ENCODE measurements at regions not wholly inside any gene's neighbourhood (a gene's known extent, or its start where the extent isn't known, plus 50 kb on each side); places are given as distances from the start of the nearest gene placed in this dataset.
A peak's percentile ranks its signal among the peaks of the same experiment; 100 is the strongest.

- Histone ChIP-seq H2BK15ac (ENCODE audit: low read length) (no peak overlapping the region), H2AK5ac (ENCODE audit: low read depth, low read length) (no peak overlapping the region), H3K4me3 (ENCODE audit: low read length in 2 of 2) (no peak overlapping the region), H3K36me3 (replicated peaks in 1 of 2; ENCODE audit: control insufficient read depth in 2 of 2, insufficient read depth in 2 of 2, low read length in 2 of 2) (no peaks in the 10 kb centered on the region), H3K14ac (ENCODE audit: low read length) (no peak overlapping the region), H3K9me3 (replicated peaks in 1 of 2; ENCODE audit: control insufficient read depth in 2 of 2, insufficient read depth in 1 of 2, low read depth in 1 of 2, low read length in 2 of 2) (peaks cover 0 to 2% of the 10 kb centered on the region in 2 donors), H3K9ac (ENCODE audit: low read depth, low read length, poor library complexity) (no peak overlapping the region), H2BK12ac (ENCODE audit: low read length) (no peak overlapping the region), H3K27me3 (ENCODE audit: control insufficient read depth in 3 of 3, insufficient read depth in 3 of 3, low read depth in 1 of 3, low read length in 3 of 3) (no peaks in the 10 kb centered on the region), H3K79me1 (ENCODE audit: low read depth, low read length) (no peaks in the 10 kb centered on the region), H3K4me1 (ENCODE audit: control insufficient read depth in 2 of 2, insufficient read depth in 1 of 2, low read depth in 1 of 2, low read length in 2 of 2) (no peaks in the 10 kb centered on the region), H3K4me2 (ENCODE audit: insufficient read depth, low read length, poor library complexity, severe bottlenecking) (no peak overlapping the region), H3K18ac (ENCODE audit: low read length) (no peak overlapping the region), H2AFZ (ENCODE audit: low read length) (no peak overlapping the region), H4K8ac (ENCODE audit: low read depth, low read length) (no peak overlapping the region), H2BK5ac (ENCODE audit: low read length) (no peak overlapping the region), H2BK120ac (ENCODE audit: low read depth, low read length) (no peak overlapping the region), H4K91ac (ENCODE audit: low read depth, low read length, poor library complexity) (no peak overlapping the region), H3K23ac (ENCODE audit: low read depth, low read length, poor library complexity) (no peak overlapping the region), H3K27ac (replicated peaks; ENCODE audit: low read length) (no peak overlapping the region), H3K4ac (ENCODE audit: low read length) (no peak overlapping the region)
- DNase-seq (ENCODE audit: low spot score), result no peak
- no CpG with 5 or more reads among the region's 2 CpGs for WGBS, 2 donors (ENCODE audit: extremely low coverage in 2 of 2, insufficient read length in 2 of 2, insufficient replicate concordance in 1 of 2)
Measured at GRCh38 chr16:62648256-62648655, 612.0 kb upstream of the CDH8 start.

GRCh38 chr16:62644030-62644812 lies 608.0 kb upstream of the CDH8 start:
- H3K27me3 ChIP-seq (ENCODE audit: control insufficient read depth in 3 of 3, insufficient read depth in 3 of 3, low read depth in 1 of 3, low read length in 3 of 3), result no peaks in the 10 kb centered on the region
- H3K27ac ChIP-seq (replicated peaks; ENCODE audit: low read length), result no peak overlapping the region
- no peaks in the 10 kb centered on the region for H3K79me1 ChIP-seq (ENCODE audit: low read depth, low read length)
- H3K36me3 ChIP-seq (replicated peaks in 1 of 2; ENCODE audit: control insufficient read depth in 2 of 2, insufficient read depth in 2 of 2, low read length in 2 of 2), result no peaks in the 10 kb centered on the region
- no peak overlapping the region for H3K4me2 ChIP-seq (ENCODE audit: insufficient read depth, low read length, poor library complexity, severe bottlenecking)
- H3K14ac ChIP-seq (ENCODE audit: low read length), result no peak overlapping the region
- H3K4me1 ChIP-seq (ENCODE audit: control insufficient read depth in 2 of 2, insufficient read depth in 1 of 2, low read depth in 1 of 2, low read length in 2 of 2), result no peaks in the 10 kb centered on the region
- DNase-seq (ENCODE audit: low spot score), result no peak
- H3K18ac ChIP-seq (ENCODE audit: low read length), result peak overlapping the region; percentile 77
- H2BK15ac ChIP-seq (ENCODE audit: low read length), result no peak overlapping the region
- no peak overlapping the region for H2AK5ac ChIP-seq (ENCODE audit: low read depth, low read length)
- no peak overlapping the region for H4K8ac ChIP-seq (ENCODE audit: low read depth, low read length)
- H3K9ac ChIP-seq (ENCODE audit: low read depth, low read length, poor library complexity), result no peak overlapping the region
- no CpG with 5 or more reads among the region's 10 CpGs for WGBS, 2 donors (ENCODE audit: extremely low coverage in 2 of 2, insufficient read length in 2 of 2, insufficient replicate concordance in 1 of 2)
- H3K9me3 ChIP-seq (replicated peaks in 1 of 2; ENCODE audit: control insufficient read depth in 2 of 2, insufficient read depth in 1 of 2, low read depth in 1 of 2, low read length in 2 of 2), result peaks cover 0 to 2% of the 10 kb centered on the region in 2 donors
- H3K4me3 ChIP-seq (ENCODE audit: low read length in 2 of 2), result peak overlapping the region in 1 of 2 donors; percentile 64
- no peak overlapping the region for H2BK120ac ChIP-seq (ENCODE audit: low read depth, low read length)
- H3K4ac ChIP-seq (ENCODE audit: low read length), result no peak overlapping the region
- peak overlapping the region; percentile 13 for H2AFZ ChIP-seq (ENCODE audit: low read length)
- H4K91ac ChIP-seq (ENCODE audit: low read depth, low read length, poor library complexity), result no peak overlapping the region
- peak overlapping the region; percentile 48 for H3K23ac ChIP-seq (ENCODE audit: low read depth, low read length, poor library complexity)
- H2BK12ac ChIP-seq (ENCODE audit: low read length), result no peak overlapping the region
- no peak overlapping the region for H2BK5ac ChIP-seq (ENCODE audit: low read length)

GRCh38 chr16:62642677-62643076 lies 606.4 kb upstream of the CDH8 start:
- no peak overlapping the region for H2BK15ac ChIP-seq (ENCODE audit: low read length)
- no peak overlapping the region for H2BK120ac ChIP-seq (ENCODE audit: low read depth, low read length)
- no peak overlapping the region for H3K4me2 ChIP-seq (ENCODE audit: insufficient read depth, low read length, poor library complexity, severe bottlenecking)
- no peak overlapping the region for H2BK5ac ChIP-seq (ENCODE audit: low read length)
- H2BK12ac ChIP-seq (ENCODE audit: low read length), result no peak overlapping the region
- no peaks in the 10 kb centered on the region for H3K36me3 ChIP-seq (replicated peaks in 1 of 2; ENCODE audit: control insufficient read depth in 2 of 2, insufficient read depth in 2 of 2, low read length in 2 of 2)
- H4K91ac ChIP-seq (ENCODE audit: low read depth, low read length, poor library complexity), result no peak overlapping the region
- H3K4me3 ChIP-seq (ENCODE audit: low read length in 2 of 2), result no peak overlapping the region
- H4K8ac ChIP-seq (ENCODE audit: low read depth, low read length), result no peak overlapping the region
- H3K18ac ChIP-seq (ENCODE audit: low read length), result no peak overlapping the region
- peaks cover 0 to 2% of the 10 kb centered on the region in 2 donors for H3K9me3 ChIP-seq (replicated peaks in 1 of 2; ENCODE audit: control insufficient read depth in 2 of 2, insufficient read depth in 1 of 2, low read depth in 1 of 2, low read length in 2 of 2)
- H3K23ac ChIP-seq (ENCODE audit: low read depth, low read length, poor library complexity), result no peak overlapping the region
- H3K27ac ChIP-seq (replicated peaks; ENCODE audit: low read length), result no peak overlapping the region
- no peaks in the 10 kb centered on the region for H3K4me1 ChIP-seq (ENCODE audit: control insufficient read depth in 2 of 2, insufficient read depth in 1 of 2, low read depth in 1 of 2, low read length in 2 of 2)
- no peaks in the 10 kb centered on the region for H3K79me1 ChIP-seq (ENCODE audit: low read depth, low read length)
- no peak overlapping the region for H2AFZ ChIP-seq (ENCODE audit: low read length)
- H3K27me3 ChIP-seq (ENCODE audit: control insufficient read depth in 3 of 3, insufficient read depth in 3 of 3, low read depth in 1 of 3, low read length in 3 of 3), result no peaks in the 10 kb centered on the region
- H3K14ac ChIP-seq (ENCODE audit: low read length), result no peak overlapping the region
- H3K9ac ChIP-seq (ENCODE audit: low read depth, low read length, poor library complexity), result no peak overlapping the region
- DNase-seq (ENCODE audit: low spot score), result no peak
- WGBS, 2 donors (ENCODE audit: extremely low coverage in 2 of 2, insufficient read length in 2 of 2, insufficient replicate concordance in 1 of 2), result no CpG with 5 or more reads among the region's 2 CpGs
- H3K4ac ChIP-seq (ENCODE audit: low read length), result no peak overlapping the region
- no peak overlapping the region for H2AK5ac ChIP-seq (ENCODE audit: low read depth, low read length)

GRCh38 chr16:62639890-62640289 lies 603.7 kb upstream of the CDH8 start:
- Histone ChIP-seq H3K9ac (ENCODE audit: low read depth, low read length, poor library complexity) (no peak overlapping the region), H3K79me1 (ENCODE audit: low read depth, low read length) (no peaks in the 10 kb centered on the region), H2AFZ (ENCODE audit: low read length) (no peak overlapping the region), H4K8ac (ENCODE audit: low read depth, low read length) (no peak overlapping the region), H2AK5ac (ENCODE audit: low read depth, low read length) (no peak overlapping the region), H3K4ac (ENCODE audit: low read length) (no peak overlapping the region), H2BK15ac (ENCODE audit: low read length) (no peak overlapping the region), H4K91ac (ENCODE audit: low read depth, low read length, poor library complexity) (no peak overlapping the region), H3K27ac (replicated peaks; ENCODE audit: low read length) (no peak overlapping the region), H3K23ac (ENCODE audit: low read depth, low read length, poor library complexity) (no peak overlapping the region), H2BK5ac (ENCODE audit: low read length) (no peak overlapping the region), H3K14ac (ENCODE audit: low read length) (no peak overlapping the region), H2BK120ac (ENCODE audit: low read depth, low read length) (no peak overlapping the region), H3K4me3 (ENCODE audit: low read length in 2 of 2) (no peak overlapping the region), H2BK12ac (ENCODE audit: low read length) (no peak overlapping the region), H3K27me3 (ENCODE audit: control insufficient read depth in 3 of 3, insufficient read depth in 3 of 3, low read depth in 1 of 3, low read length in 3 of 3) (no peaks in the 10 kb centered on the region), H3K4me2 (ENCODE audit: insufficient read depth, low read length, poor library complexity, severe bottlenecking) (no peak overlapping the region), H3K4me1 (ENCODE audit: control insufficient read depth in 2 of 2, insufficient read depth in 1 of 2, low read depth in 1 of 2, low read length in 2 of 2) (no peaks in the 10 kb centered on the region), H3K36me3 (replicated peaks in 1 of 2; ENCODE audit: control insufficient read depth in 2 of 2, insufficient read depth in 2 of 2, low read length in 2 of 2) (no peaks in the 10 kb centered on the region), H3K18ac (ENCODE audit: low read length) (no peak overlapping the region), H3K9me3 (replicated peaks in 1 of 2; ENCODE audit: control insufficient read depth in 2 of 2, insufficient read depth in 1 of 2, low read depth in 1 of 2, low read length in 2 of 2) (peaks cover 0 to 2% of the 10 kb centered on the region in 2 donors)
- no peak for DNase-seq (ENCODE audit: low spot score)
